GM21360 (cell line): ENCODE measurements at regions not wholly inside any gene's neighbourhood (a gene's known extent, or its start where the extent isn't known, plus 50 kb on each side); places are given as distances from the start of the nearest gene placed in this dataset.

Source experiments
- ATAC-seq: cut with Tn5 transposase; IDR thresholded peaks from one replicate; pipeline ENCODE4 v1.9.1; 2021; ENCODE audit warnings: mild to moderate bottlenecking, moderate library complexity; ENCODE audit not compliant: unreplicated experiment

DNA sequence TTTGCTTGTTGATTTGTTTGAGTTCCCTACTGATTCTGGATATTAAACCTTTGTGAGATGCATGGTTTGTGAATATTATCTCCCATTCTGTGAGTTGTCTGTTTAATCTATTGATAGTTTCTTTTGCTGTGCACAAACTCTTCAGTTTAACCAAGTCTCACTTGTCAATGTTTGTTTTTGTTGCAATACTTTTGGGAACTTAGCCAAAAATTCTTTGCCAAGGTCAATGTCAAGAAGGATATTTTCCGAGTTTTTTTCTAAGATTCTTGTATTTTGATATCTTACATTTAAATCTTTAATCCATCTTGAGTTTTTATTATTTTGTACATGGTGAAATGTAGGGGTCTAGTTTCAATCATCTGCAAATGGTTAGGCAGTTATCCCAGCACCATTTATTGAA is 1230.7 kb upstream of the NCAM2 start:
- no peak for ATAC-seq

DNA sequence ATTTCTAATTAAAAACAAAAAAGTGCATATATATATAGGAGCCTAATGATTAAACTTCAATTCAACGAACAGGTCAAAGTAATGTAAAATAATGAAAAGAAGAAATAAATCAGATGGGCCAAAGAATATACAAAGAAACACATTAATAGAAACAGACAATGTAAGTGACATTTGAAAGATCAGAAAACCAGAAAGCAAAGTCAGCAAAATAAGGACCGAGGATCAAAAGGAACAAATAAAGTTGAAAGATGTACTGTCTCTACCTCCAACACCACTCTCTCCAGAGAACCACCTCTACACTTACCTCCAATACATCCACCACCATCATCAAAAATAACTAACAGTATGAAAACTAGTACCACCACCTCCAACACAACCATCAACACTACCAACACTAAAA is 1226.3 kb upstream of the NCAM2 start:
- no peak for ATAC-seq

DNA sequence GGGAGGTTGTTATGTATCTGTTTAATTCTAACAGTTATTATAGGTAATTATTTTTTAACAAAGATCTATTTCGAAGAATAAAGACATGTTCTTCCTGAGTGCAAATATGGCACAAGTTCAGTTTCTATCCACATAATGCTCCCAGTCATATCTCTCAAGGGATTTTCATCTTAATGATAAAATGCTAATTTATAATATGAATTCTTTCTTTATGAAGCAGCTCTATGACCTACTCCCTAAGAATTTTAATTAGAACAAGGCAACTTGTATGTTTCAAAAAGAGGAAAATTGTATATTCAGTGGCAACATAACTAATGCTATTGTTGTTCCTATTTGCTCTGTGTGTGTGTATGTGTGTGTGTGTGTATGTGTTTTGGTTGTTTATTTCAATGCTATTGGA is 1222.1 kb upstream of the NCAM2 start:
- no peak for ATAC-seq

DNA sequence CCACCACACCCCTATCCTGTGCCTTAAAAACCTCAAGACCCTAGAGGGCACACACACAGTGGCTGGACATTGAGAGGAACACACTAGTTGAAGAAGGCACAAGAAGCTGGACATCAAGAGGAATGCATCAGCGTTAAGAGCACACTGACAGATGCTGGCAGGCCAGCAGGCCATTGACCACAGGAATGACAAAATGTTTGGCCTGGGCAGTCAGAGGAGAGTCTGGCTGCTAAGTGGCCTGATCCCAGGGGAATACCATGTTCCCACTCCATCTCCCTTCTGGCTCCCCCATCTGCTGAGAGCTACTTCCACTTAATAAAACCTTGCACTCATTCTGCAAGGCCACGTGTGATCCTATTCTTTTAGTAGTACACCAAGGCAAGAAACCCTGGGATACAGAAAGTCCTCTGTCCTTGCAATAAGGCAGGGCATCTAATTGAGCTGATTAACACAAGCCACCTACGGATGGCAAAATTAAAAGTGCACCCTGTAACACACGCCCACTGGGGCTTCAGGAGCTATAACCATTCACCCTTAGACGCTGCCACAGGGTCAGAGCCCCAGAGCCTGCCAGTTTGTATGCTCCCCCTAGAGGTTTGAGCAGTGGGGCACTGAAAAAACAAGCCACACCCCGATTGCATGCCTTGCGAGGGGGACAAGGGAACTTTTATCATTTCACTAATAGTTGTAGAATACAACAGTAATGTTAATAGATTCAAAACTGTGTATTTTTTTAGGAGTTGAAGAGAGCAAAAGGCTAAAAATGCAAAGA is 1216.1 kb upstream of the NCAM2 start:
- ATAC-seq: no peak

DNA sequence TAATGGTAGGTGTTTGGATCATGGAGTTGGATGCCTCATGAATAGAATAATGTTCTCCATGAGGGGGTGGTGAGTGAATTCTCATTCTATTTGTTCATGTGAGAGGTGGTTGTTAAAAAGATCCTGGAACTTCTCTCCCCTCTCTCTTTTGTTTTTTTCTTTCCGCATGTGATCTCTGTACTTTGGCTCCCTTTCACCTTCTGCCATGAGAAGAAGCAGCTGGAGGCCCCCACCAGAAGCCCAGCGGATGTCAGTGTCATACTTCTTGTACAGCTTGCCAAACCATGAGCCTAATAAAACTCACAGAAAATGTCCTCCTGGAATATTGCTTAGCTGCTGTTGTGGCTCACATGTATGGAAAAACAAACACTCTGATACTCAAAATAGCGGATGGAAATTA is 1212.3 kb upstream of the NCAM2 start:
- ATAC-seq: no peak

DNA sequence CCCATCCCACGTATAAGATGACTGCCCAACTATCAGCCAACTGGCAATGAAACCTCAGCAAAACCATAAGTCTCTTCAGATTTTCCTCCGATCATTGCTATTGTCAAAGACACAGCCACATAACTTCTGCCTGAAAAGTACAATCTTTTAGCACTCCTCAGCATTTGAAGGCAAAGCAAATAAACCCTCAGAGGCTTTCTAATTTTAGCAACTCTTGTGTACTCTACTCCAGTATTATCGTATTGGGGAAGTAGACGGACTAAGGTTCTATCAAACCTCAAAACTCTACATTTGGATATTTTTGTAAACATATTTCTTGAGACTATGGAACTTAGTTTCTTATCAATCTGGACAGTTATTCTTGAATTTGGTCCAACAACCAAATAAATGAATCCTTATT is 1206.2 kb upstream of the NCAM2 start:
- no peak for ATAC-seq

DNA sequence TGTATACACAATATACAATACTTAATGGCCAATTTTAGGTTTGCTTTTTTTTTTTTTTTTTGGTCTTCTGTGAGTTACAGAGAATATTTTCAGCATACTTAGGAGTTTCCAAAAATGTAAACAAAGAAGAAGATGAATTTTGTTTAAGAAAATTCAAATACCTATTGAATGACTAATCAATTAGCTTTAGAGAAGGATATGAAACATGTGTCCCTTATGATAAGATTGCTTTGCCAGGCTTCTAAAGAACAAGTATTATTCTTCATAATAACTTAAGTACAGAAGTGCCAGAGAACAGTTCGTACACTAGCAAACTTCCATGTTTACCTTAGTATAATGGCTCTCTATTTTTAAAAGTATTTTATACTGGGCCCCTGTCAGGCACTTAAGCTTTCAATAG is 1191.0 kb upstream of the NCAM2 start:
- ATAC-seq: no peak

DNA sequence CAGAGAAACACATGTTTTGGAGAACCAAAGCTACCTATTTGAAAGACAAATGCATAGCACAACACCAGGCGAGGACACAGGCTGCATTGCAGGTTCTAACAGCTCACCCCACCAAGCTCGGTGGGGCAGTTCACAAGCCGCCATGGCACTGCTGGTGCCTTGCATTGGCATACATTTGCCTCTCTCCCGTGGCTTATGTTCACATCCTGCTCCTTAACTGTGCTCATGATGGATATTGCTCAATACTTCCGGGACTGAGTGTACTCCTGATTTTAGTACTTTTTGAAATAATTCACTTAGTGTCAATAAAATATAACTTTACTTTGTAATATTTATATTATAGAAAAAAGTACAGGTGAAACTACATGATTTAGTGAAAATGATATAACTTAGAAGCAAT is 1187.4 kb upstream of the NCAM2 start:
- no peak for ATAC-seq

DNA sequence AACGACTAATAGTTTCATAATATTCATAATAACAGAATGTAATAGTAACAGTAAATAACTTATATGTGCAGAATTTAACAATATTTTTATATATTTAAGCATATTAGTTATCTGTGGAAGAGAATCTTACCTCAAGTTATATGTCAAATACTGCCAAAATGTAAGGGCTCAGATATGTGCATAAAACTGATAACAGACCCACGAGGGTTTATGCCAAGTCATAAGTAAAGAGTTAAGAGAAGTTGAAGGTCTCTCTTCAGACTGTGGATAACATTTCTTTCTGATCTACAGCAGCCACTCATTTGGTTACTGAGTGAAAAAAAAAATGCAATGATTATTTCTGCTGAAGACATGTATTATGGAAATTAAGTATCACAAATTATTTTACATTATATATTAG is 1167.8 kb upstream of the NCAM2 start:
- ATAC-seq: no peak

DNA sequence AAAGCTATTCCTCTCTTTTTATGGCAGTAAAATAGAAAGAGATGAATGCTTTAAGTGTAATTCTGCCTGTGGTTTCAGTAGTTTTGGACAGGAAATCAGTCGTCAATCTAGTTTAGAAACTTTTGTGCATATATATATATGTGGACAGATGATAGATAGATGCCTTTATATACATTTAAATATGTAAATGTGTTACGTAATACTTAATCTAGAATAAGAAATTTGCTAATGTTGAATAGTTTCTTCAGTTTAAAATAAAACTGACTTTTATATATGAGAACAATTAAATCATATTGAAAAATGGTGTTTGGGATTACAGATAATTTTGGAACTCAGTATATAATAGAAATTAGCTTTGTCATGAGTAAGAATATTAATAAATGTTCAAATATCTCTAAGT is 1165.7 kb upstream of the NCAM2 start:
- no peak for ATAC-seq

DNA sequence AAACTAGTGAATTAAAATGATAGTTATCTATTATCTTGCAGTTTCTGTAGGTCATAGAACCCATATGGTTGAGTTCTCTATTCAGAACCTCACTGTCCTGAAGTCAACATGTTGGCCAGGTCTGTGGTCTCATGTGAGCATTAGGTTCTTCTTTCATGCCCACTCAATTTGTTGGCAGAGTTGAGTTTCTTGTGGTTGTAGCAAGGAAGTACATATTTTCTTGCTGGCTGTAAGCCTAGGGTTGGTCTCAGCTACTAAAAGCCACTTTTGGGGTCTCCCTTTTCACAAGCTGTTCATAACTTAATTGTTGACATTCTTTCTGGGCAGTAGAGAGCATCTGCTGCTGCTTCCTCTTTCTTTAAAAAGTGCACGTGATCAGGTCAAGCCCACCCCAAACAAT is 1165.1 kb upstream of the NCAM2 start:
- no peak for ATAC-seq

DNA sequence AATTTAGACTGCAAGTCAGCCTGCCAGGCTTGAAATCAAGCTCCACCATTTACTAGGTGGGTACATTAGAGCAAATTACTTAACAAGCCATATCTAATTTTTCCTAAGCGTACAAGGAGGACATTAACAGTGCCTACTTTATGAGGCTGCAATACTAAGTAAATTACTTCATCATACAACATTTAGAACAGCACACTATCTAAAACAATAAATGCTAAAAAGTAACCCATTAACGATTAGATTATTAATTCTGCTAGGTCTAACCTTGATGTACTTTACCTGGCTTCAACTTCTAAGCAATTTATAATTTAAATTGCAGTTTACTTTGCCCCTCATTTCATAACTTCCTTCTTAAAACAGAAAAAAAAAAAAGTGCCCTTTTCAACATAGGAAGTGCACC is 1155.6 kb upstream of the NCAM2 start:
- ATAC-seq: no peak

DNA sequence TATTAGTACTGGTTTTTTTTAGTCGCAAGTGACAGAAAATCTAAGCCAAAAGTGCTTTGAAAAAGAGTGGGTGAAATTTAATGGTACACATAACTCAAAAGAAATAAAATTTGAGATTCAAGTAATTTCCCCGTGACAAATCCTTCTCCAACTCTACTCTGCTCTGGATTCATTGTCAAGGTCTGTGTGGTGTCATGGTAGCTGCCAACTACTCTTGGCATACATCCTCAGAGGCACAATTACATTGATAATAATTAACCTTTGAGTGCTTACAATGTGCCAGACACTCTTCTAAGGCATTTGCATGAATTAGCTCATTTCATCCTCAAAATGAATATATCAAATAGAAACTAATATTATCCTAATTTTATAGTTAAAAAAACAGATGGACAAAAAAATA is 1153.9 kb upstream of the NCAM2 start:
- no peak for ATAC-seq

DNA sequence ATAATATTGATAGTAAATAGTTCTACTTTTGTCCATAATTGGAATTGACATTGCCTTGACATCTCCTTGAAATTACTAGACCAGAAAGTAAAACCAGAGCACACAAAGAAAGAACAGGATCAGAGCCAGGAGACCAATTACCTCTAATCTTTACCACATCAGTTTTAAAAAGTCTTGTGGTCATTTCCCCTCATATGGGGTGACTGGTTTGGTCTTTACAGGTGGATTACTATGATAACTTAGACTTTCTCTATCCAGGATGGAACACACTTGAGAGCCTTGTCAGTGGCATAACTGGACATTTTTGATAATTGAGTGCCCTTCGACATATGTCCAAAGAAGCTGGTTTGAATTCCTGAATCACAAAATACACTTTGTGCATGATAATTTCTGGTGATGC is 1148.1 kb upstream of the NCAM2 start:
- no peak for ATAC-seq

DNA sequence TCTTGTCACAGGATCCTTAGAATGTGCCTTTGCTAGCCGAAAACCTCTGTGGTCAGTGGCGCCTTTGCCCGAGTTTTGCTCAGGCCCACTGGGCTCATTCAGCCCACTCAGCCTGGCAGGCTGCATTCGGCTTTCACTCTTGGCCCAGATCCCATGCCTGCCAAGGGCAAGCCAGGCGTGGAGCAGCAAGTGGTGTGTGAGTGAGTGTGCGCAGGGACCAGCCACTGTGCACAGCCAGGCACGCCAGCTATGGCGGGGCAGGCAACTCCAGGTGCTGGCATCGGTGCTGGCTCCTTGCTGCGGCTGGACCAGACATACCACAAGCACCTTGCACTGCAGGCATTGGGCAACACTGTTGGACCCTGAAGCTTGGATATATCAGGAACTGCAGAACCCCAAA is 1145.1 kb upstream of the NCAM2 start:
- ATAC-seq: no peak

DNA sequence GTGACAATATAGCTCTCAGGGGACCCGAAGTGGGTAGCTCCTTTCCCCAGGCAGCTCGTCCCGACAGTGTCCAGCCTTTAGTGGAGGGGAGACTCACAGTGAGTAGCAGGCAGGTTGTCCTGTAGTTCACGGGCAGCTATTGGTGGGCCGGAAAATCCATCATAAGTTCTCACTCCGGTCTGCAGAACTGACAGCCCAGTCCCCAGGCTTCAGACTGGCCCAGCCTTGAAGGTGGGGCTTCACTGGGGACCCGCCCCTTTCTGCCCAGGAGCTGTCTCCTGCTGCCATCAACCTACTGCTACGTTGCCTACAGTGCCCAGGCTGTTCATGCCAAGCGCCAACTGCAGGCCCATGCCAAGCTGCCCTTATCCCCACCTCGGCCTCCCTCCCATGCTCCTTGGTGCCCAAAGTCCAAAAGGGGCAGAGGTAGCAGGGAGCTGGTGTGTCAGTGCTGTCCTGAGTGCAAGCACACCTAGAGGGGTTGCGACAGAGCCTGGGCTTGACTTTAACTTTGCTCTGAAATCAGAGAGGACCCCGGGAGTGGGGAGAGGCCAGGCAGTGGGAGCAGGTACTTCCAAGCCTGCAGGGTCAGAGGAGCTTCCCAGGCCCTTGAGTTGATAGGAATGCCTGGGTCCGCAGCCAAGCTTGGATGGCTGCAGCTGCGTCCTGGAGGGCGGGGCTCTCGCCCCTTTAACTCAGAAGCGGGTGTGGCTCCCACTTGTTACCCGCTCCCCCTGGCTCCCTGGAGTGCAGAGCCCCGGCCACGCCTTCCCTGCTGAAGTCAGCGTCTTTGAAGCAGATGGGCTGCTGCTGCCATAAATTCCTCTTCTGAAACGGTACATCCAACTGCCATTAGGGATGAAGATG is 1144.3 kb upstream of the NCAM2 start:
- ATAC-seq: no peak

DNA sequence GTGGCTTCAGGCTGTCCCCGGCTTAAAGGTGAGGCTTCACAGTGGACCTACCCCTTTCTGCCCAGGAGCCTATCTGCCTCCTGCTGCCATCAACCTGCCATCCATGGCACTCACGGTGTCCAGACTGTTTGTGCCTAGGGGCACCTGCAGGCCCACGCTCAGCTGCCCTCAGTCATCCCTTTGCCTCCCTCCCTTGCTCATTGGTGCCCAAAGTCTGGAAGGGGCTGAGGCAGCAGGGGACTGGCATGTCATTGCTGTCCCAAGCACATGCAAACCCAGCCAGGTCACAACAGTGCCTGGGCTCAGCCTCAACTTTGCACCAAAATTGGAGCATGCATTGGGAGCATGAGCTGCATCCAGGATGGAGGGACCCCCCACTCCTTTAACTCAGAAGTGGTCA is 1142.7 kb upstream of the NCAM2 start:
- ATAC-seq: no peak

DNA sequence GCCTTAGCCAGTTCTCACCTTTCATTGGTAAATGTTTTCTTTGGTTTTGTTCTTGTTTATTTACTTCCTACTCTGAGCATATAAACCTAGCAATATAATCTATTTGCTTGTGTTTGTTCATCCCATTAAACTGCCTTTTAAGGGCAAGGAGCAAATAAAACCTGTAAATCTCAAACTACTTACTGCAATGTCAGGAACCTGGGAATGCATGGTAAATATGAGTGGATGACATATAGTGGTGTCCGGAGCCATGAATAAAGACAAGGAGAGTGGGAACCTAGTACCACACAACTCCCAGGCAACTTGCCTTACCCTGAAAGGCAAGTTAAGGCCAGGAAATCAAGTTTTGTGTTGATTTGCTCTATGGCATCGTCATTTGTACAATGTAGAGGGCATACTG is 1133.7 kb upstream of the NCAM2 start:
- ATAC-seq: no peak

DNA sequence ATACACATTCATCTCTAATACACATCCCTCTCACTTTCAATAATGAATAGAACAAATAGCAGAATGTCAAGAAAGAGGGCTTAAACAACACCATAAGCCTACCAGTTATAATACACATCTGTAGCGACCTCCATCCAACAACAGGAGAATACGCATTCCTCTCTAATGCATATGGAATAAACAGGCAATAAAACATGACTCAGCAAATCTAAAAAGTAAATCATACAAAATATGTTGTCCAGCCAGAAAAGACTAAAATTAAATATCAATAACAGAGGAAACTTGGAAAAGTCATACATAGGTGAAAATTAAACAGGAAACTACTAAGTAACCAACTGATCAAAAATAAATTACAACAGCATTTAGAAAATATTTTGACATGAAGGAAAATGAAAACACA is 1127.5 kb upstream of the NCAM2 start:
- no peak for ATAC-seq

DNA sequence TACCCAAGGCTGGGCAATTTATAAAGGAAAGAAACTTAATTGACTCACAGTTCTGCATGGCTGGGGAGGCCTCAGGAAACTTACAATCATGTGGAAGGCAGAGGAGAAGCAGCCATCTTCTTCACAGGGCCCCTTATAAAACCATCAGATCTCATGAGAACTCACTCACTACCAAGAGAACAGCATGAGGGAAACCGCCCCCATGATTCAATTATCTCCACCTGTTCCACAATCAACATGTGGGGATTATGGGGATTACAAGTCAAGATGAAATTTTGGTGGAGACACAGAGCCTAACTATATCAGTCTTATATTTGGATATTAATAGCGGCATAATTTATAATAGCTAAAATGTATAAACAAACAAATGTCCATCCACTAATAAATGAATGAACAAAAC is 1123.7 kb upstream of the NCAM2 start:
- ATAC-seq: no peak

DNA sequence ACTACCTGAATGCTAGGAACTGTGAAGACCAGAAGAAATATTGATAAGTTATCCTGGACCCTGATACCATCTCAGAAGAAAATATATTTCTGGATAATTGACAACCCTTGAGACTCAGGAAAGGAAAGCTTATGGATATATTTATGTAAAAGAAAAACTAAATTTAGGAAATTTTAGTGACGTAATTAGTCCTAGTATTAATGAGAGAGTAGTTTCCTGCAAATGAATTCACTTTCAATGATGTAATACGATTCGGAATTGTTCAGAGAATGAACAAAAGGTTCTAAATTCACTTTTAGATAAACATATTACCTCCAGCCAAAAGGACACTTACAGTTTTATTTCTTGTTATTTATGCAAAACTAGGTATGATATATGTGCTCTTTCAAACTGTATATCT is 1120.1 kb upstream of the NCAM2 start:
- ATAC-seq: no peak

DNA sequence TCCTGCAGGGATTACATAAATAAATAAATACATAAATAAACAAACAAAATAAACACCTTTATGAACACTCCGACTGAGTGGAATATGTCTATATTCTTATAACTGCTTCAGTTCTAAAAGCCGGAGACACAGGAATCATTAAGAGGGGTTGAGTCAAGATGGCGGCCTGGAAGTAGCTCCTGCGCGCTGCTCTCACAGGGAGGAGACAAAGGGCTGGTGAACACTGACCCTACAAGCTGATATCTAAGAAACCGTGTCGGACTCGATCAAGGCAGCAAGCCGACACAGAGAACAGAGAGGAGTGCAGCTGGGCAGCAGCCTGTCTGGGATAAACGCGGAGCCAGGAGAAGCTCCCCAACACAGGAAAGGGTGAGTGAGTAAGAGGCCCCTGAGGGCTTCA is 1098.6 kb upstream of the NCAM2 start:
- no peak for ATAC-seq
